HT-29 (cell line): ENCODE measurements at regions not wholly inside any gene's neighbourhood (a gene's known extent, or its start where the extent isn't known, plus 50 kb on each side); places are given as distances from the start of the nearest gene placed in this dataset.
A peak's percentile ranks its signal among the peaks of the same experiment; 100 is the strongest.

Source experiments
- DNase-seq: peaks from one replicate; pipeline ENCODE4 v3.0.0-alpha.2; 2015; ENCODE audit warnings: low spot score

- no peak for DNase-seq
Measured at GRCh38 chr5:125201446-125202052, 455.1 kb upstream of the ZNF608 start.

- no peak for DNase-seq
Measured at GRCh38 chr5:125202353-125202752, 455.9 kb upstream of the ZNF608 start.

- DNase-seq, result no peak
Measured at GRCh38 chr5:125202871-125203438, 456.5 kb upstream of the ZNF608 start.

GRCh38 chr5:125203912-125204311, 457.5 kb upstream of the ZNF608 start:
- DNase-seq, result no peak

GRCh38 chr5:125205601-125206225, 459.3 kb upstream of the ZNF608 start:
- DNase-seq, result no peak

- DNase-seq, result no peak
Measured at GRCh38 chr5:125207856-125208255, 461.4 kb upstream of the ZNF608 start.

- DNase-seq, result no peak
Measured at GRCh38 chr5:125209650-125210049, 463.2 kb upstream of the ZNF608 start.

- no peak for DNase-seq
Measured at GRCh38 chr5:125210242-125210947, 464.0 kb upstream of the ZNF608 start.

GRCh38 chr5:125214080-125214479, 467.6 kb upstream of the ZNF608 start:
- DNase-seq, result no peak

- no peak for DNase-seq
Measured at GRCh38 chr5:125215593-125215992, 469.2 kb upstream of the ZNF608 start.

GRCh38 chr5:125219710-125220109, 473.3 kb upstream of the ZNF608 start:
- no peak for DNase-seq

GRCh38 chr5:125220284-125220683, 473.8 kb upstream of the ZNF608 start:
- DNase-seq, result no peak

- no peak for DNase-seq
Measured at GRCh38 chr5:125222597-125223240, 476.3 kb upstream of the ZNF608 start.

GRCh38 chr5:125225424-125225823, 479.0 kb upstream of the ZNF608 start:
- DNase-seq, result no peak

- no peak for DNase-seq
Measured at GRCh38 chr5:125226825-125227224, 480.4 kb upstream of the ZNF608 start.

- peak; percentile 46 for DNase-seq
Measured at GRCh38 chr5:125227333-125228095, 481.1 kb upstream of the ZNF608 start.

- no peak for DNase-seq
Measured at GRCh38 chr5:125228363-125229070, 482.1 kb upstream of the ZNF608 start.

- no peak for DNase-seq
Measured at GRCh38 chr5:125229556-125229955, 483.1 kb upstream of the ZNF608 start.

GRCh38 chr5:125232779-125233230, 486.4 kb upstream of the ZNF608 start:
- no peak for DNase-seq

- no peak for DNase-seq
Measured at GRCh38 chr5:125233944-125234343, 487.5 kb upstream of the ZNF608 start.

GRCh38 chr5:125236007-125236406, 489.6 kb upstream of the ZNF608 start:
- DNase-seq, result no peak
